ENCODE measurements at regions not wholly inside any gene's neighbourhood (a gene's known extent, or its start where the extent isn't known, plus 50 kb on each side); places are given as distances from the start of the nearest gene placed in this dataset.
A peak's percentile ranks its signal among the peaks of the same experiment; 100 is the strongest.

DNA sequence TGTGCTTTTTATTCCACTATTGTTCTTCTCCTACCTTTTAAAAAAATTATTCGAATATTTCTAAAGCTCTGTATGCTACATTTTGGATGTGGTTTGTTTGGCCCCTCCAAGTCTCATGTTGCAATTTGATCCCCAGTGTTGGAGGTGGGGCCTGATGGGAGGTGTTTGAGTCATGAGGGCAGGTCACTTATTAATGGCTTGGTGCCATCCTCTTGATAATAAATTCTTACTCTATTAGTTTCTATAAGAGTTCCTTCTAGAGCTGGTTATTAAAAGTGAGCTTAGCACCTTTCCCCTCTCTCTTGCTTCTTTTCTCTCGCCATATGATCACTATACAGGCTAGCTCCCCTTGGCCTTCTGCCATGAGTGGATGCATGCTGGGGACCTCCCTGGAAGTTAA, 445.6 kb upstream of the PDE3A start:
- no peak for DNase-seq

- DNase-seq, result no peak
These were observed 444.0 kb upstream of the PDE3A start for GRCh38 chr12:19924360-19924759.

DNA sequence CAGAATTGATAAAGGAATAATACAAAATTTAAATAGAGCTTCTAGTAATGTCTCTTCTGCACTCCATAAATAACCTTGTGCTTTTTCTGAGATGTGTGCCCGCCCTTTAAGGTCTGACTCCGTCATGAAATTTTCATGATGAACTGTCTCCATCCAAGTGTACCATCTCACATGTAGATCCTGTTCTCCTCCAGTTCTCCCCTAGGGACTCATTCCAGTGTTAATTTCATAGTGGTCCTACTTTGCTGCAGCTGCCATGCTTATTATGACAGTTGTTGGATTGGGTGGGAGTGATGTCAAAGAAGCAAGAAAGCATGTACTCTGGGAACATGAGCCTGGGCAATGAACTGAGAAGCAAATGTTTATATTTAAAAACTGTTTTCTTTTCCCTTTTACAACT, 442.5 kb upstream of the PDE3A start:
- DNase-seq, result no peak

- no peak for DNase-seq
These were observed 442.1 kb upstream of the PDE3A start for GRCh38 chr12:19926266-19926665.

DNA sequence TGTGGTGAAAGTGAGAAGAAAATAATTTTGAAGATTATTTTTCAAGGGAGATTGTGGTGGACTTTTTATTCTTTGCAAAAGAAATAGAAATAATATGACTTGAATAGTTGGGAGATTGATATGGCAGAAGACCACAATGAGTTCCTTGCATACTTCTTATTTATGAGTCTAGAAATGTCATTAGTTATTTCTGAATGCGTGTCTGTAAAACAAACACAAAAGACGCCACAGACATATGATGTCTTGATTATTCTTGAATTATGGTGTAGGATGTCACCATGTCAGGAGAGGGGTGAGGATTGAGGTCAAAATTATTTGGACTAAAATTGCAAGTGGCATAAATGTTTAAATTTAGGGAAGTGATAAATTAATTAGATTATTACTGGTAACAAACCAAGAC, 440.7 kb upstream of the PDE3A start:
- no peak for DNase-seq

GRCh38 chr12:19932413-19932812, 435.9 kb upstream of the PDE3A start:
- no peak for DNase-seq

GRCh38 chr12:19933924-19934323, 434.4 kb upstream of the PDE3A start:
- DNase-seq, result no peak

DNA sequence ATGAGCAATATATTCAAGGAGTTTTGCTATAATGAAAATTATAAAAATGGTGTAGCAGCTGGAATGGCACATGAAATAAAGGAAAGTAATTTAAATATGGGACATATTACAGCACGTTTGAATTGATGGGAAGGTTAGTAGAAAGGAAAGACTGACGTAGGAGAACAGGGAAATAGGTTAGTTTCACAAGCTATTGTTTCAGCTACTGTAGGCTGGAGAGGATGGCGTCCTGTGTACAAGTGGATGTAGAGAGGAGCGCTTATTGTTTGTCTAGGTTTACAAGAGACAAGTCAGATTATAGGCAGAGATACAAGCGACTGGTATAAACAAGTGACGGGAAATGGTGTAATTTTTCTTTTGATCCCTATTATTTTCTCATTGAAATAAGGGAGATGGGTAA, 431.2 kb upstream of the PDE3A start:
- no peak for DNase-seq

DNA sequence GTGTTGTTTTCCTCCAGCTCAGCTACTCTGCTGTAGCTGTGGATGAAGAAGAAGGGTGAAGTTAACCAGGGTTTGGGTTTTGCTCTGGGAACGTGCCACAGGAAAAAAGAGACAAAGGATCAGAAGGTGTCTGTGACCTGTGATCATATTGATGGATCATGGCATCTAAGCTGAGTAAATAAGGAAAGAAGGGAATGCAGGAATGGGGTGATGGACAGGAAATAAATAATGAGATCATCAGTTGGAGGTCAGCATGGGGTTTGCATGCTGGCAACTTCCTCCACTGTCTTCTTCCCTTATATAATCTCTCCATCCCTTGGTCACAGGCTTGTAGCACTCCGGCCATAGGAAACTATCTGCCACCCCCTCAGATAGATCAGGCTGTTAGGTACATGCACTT, 430.3 kb upstream of the PDE3A start:
- no peak for DNase-seq

DNA sequence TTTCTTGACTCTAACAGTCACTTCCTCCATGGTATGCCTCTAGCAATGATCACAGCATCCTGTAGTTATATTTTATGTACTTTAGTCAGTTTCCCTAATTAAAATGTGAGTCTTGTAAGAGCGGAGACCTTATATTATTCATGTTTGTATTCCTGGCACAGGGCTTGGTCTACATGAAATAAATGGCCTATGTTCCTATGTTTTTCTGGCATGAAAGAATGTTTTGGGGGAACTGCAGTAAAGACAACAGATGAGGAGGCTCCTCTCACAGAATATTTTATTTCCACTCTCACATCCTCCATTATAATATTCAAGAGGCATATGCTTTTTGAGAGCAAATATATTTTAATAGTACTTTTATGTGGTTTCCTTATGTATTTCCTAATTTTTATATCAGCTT, 429.8 kb upstream of the PDE3A start:
- DNase-seq, result no peak

DNA sequence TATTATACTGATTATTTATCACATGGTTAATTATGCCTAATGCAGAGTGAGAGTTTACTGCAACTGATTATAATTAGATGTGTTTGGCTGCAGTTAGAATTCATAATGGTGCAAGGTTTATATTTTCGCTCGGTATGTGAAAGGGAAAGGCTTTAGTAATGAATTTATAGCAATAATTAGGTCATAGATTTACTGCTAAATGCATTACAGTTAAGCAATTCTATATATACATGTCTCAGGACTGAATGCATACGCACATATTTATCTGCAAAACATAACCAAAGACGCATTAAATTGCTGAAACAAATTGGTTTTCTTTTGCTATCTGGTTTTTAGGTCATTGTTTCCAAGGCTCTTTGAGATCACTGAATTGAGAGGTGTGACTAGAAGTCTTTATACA, 428.1 kb upstream of the PDE3A start:
- DNase-seq, result no peak

GRCh38 chr12:19941096-19941495, 427.2 kb upstream of the PDE3A start:
- no peak for DNase-seq

- DNase-seq, result no peak
These were observed 422.5 kb upstream of the PDE3A start for GRCh38 chr12:19945559-19946435.

- no peak for DNase-seq
These were observed 421.8 kb upstream of the PDE3A start for GRCh38 chr12:19946550-19946949.

GRCh38 chr12:19947344-19947743, 421.0 kb upstream of the PDE3A start:
- DNase-seq, result no peak

GRCh38 chr12:19951664-19952063, 416.7 kb upstream of the PDE3A start:
- no peak for DNase-seq

GRCh38 chr12:19953734-19954133, 414.6 kb upstream of the PDE3A start:
- no peak for DNase-seq

GRCh38 chr12:19954163-19954562, 414.2 kb upstream of the PDE3A start:
- no peak for DNase-seq

DNA sequence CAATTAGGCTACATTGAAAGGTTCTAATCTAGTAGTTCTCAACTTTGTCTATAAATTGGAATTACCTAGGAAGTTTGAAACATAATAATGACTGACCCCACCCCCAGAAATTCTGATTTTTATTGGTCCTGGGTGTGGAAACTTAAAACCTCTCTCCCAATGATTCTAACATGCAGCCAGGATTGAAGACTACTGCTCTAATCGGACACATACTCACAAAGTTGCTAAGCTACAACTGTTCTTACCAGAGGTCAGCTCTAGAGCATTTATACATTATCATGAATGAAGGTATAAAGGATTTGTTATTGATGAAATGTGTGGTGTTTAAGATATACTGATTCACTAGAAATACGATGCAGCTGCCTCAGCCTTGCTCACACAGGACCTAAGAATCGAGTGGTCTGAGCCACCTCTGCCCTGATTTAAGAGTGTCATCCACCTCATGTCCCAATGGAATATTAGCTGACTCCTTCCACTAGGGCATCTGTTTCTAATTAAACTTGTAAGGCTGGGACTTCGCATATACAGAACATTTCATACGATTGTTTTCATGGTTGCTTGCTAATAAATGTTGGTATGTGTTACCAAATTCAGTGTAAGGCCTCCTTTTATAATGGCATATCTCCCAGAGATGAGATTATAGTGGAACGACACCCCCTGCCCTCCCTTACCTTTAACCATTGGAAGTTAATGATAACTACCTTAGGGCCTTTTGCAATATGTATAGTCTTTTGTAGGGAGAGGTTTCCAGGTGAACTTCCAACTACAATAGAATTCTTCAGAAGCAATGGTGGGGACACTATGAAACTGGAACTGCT, 410.8 kb upstream of the PDE3A start:
- no peak for DNase-seq

GRCh38 chr12:19958389-19958788, 409.9 kb upstream of the PDE3A start:
- DNase-seq, result no peak

GRCh38 chr12:19959353-19959752, 409.0 kb upstream of the PDE3A start:
- DNase-seq, result peak; percentile 40

DNA sequence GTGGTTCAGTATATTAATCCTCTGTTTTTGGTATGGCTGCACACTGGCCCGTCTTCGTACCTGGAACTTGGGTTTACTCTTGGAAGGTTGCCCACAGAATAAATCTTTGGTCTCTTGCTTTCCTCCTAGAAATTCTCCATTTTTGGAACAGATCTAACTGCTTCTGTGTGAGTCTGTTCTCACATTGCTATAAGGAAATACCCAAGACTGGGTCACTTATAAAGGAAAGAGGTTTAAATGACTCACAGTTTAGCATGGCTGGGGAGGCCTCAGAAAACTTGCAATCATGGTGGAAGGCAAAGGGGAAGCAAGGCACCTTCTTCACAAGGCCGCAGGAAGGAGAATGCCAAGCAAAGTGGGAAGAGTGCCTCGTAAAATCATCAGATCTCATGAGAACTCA, 407.8 kb upstream of the PDE3A start:
- no peak for DNase-seq

GRCh38 chr12:19962192-19962591, 406.1 kb upstream of the PDE3A start:
- no peak for DNase-seq

- DNase-seq, result no peak
These were observed 404.4 kb upstream of the PDE3A start for GRCh38 chr12:19963972-19964371.
